Pancreas (tissue), 10 donors: ENCODE measurements at regions not wholly inside any gene's neighbourhood (a gene's known extent, or its start where the extent isn't known, plus 50 kb on each side); places are given as distances from the start of the nearest gene placed in this dataset.

Source experiments
- ATAC-seq, 4 donors: fragments of 200-7000 bp; cut with Tn5 transposase; one replicate each; pipeline versions ENCODE4 v1.8.0 to v1.9.1; 2020; ENCODE audit warnings: mild to moderate bottlenecking in 4 of 4, moderate library complexity in 4 of 4
- DNase-seq, 6 donors: peaks; one replicate each; pipeline ENCODE4 v3.0.0-alpha.2; 2020
- FAIRE-seq: peaks from 2 replicates; lab custom pipeline; 2012; peaks lifted over from hg19 to GRCh38; lab: Jason Lieb, UNC
- H3K27ac ChIP-seq, 4 donors: fragments of 200-600 bp; sonication (generic); 1 replicate in 3 of 4; 2 replicates in 1 of 4; pipeline versions ENCODE4 v1.5.0 to v1.8.0; 2020
- H3K27me3 ChIP-seq, 4 donors: fragments of 200-600 bp; one replicate each; pipeline ENCODE4 v1.8.0; 2021
- H3K36me3 ChIP-seq, 3 donors: fragments of 200-600 bp; sonication (generic) in 1 of 3; one replicate each; pipeline versions ENCODE4 v1.5.0 to v1.8.0; 2020 to 2021
- H3K4me1 ChIP-seq, 3 donors: fragments of 200-600 bp; one replicate each; pipeline ENCODE4 v1.8.0; 2021
- H3K4me3 ChIP-seq, 4 donors: fragments of 200-600 bp; sonication (generic) in 2 of 4; one replicate each; pipeline versions ENCODE4 v1.5.0 to v1.8.0; 2020 to 2021
- H3K9me3 ChIP-seq, 4 donors: fragments of 200-600 bp; one replicate each; pipeline ENCODE4 v1.8.0; 2021
- CTCF ChIP-seq, 4 donors: fragments of 200-600 bp; sonication (generic) in 3 of 4; IDR thresholded peaks; one replicate each; pipeline versions ENCODE4 v1.5.0 to v1.8.0; 2021; ENCODE audit warnings: antibody characterized with exemption in 4 of 4
- WGBS, 2 donors: extraction: QIAGEN DNeasy Blood & Tissue Kit; methylation state at CpG; one replicate each; pipeline ENCODE4 v1.1.7; 2013; 5-methylcytosine and 5-hydroxymethylcytosine counted together
- intact Hi-C, 3 donors: fragments of 100-400 bp; cut with DNase I; formaldehyde crosslinking; loops; one replicate each; pipeline versions ENCODE4 v1.11.1 to v1.14.2; 2022
- donor health status: healthy with polysubstance abuse.
- donor health status: DM: no; HTN: no; CAD: no; lungs with moderate emphysema.
- donor health status: DM: no; HTN: no; CAD: no.
- donor health status: control.
- donor health status: control.
- donor health status: Bipolar disorder and iron deficiency.
- donor health status: DM: yes; HTN: yes; CAD: no.
- donor health status: DM: no; HTN: no; CAD: no.
- donor health status: DM: no; HTN: no; CAD: no.
- donor health status: DM: yes; HTN: yes; CAD: no.

- DNase-seq = no peak
- Histone ChIP-seq H3K36me3 (no peaks in the 10 kb centered on the region), H3K9me3 (no peaks in the 10 kb centered on the region), H3K4me3 (no peak overlapping the region), H3K27ac (no peak overlapping the region), H3K4me1 (no peaks in the 10 kb centered on the region), H3K27me3 (no peaks in the 10 kb centered on the region)
- intact Hi-C loops = no loop called here
- no peak for FAIRE-seq
- no peak for TF ChIP-seq CTCF (IDR thresholded peaks at IDR 0.05)
- ATAC-seq = no peak
Observed at GRCh38 chr5:120874081-120874862, 410.2 kb downstream of the PRR16 start.

- H3K4me1 ChIP-seq = no peaks in the 10 kb centered on the region
- no peak overlapping the region for H3K4me3 ChIP-seq
- H3K9me3 ChIP-seq = no peaks in the 10 kb centered on the region
- DNase-seq (no peak), ATAC-seq (no peak), FAIRE-seq (no peak)
- no peak for TF ChIP-seq CTCF (IDR thresholded peaks at IDR 0.05)
- intact Hi-C loops = no loop called here
- WGBS, 2 donors = 71 to 73% methylated on average over 4 of the region's 4 CpGs
- no peak overlapping the region for H3K27ac ChIP-seq
- no peaks in the 10 kb centered on the region for H3K36me3 ChIP-seq
- H3K27me3 ChIP-seq = no peaks in the 10 kb centered on the region
Observed at GRCh38 chr5:120882038-120882775, 418.1 kb downstream of the PRR16 start.

GRCh38 chr5:120886351-120886860, 422.3 kb downstream of the PRR16 start:
- H3K4me3 ChIP-seq = no peak overlapping the region
- no peak for TF ChIP-seq CTCF (IDR thresholded peaks at IDR 0.05)
- FAIRE-seq (no peak), ATAC-seq (no peak), DNase-seq (peak in 1 of 6 donors; percentile 44)
- H3K4me1 ChIP-seq = no peaks in the 10 kb centered on the region
- intact Hi-C loops = no loop called here
- H3K9me3 ChIP-seq = no peaks in the 10 kb centered on the region
- no peaks in the 10 kb centered on the region for H3K27me3 ChIP-seq
- no peaks in the 10 kb centered on the region for H3K36me3 ChIP-seq
- 80 to 87% methylated on average over 7 of the region's 7 CpGs for WGBS, 2 donors
- H3K27ac ChIP-seq = no peak overlapping the region

GRCh38 chr5:120895660-120896059, 431.6 kb downstream of the PRR16 start:
- Histone ChIP-seq H3K4me1 (no peaks in the 10 kb centered on the region), H3K36me3 (no peaks in the 10 kb centered on the region), H3K27ac (no peak overlapping the region), H3K4me3 (no peak overlapping the region), H3K9me3 (no peaks in the 10 kb centered on the region), H3K27me3 (no peaks in the 10 kb centered on the region)
- no peak for DNase-seq
- FAIRE-seq = no peak
- 78% methylated on average over 2 of the region's 2 CpGs for WGBS, 2 donors
- no peak for ATAC-seq
- intact Hi-C loops = no loop called here
- no peak for TF ChIP-seq CTCF (IDR thresholded peaks at IDR 0.05)
